GM23248 (cell line): ENCODE measurements at regions not wholly inside any gene's neighbourhood (a gene's known extent, or its start where the extent isn't known, plus 50 kb on each side); places are given as distances from the start of the nearest gene placed in this dataset.

Experiments
- EZH2 ChIP-seq: fragments of 200-600 bp; sonication (generic); IDR thresholded peaks from 2 replicates; pipeline ENCODE4 v1.6.1; 2018; ENCODE audit warnings: antibody characterized with exemption, mild to moderate bottlenecking; ENCODE audit not compliant: insufficient read depth, poor library complexity, severe bottlenecking
- EZH2phosphoT487 ChIP-seq: fragments of 200-600 bp; sonication (generic); IDR thresholded peaks from 2 replicates; pipeline ENCODE4 v1.6.1; 2018; ENCODE audit warnings: antibody characterized with exemption, moderate library complexity, mild to moderate bottlenecking, low read depth; ENCODE audit not compliant: insufficient read depth

- TF ChIP-seq EZH2 (no peak), EZH2phosphoT487 (no peak)
These were observed 234.2 kb downstream of the TOX3 start for GRCh38 chr16:52312716-52313115.
